A549 (cell line): ENCODE measurements at regions not wholly inside any gene's neighbourhood (a gene's known extent, or its start where the extent isn't known, plus 50 kb on each side); places are given as distances from the start of the nearest gene placed in this dataset.

ENCODE experiments used
- CHD2 ChIP-seq: fragments of 150-350 bp; IDR thresholded peaks from 2 replicates; pipeline ENCODE4 v1.6.1; 2014; ENCODE audit warnings: low read length; ENCODE audit not compliant: partially characterized antibody
- EP300 ChIP-seq, 2 experiments: fragments of >200 bp; sonication (Bioruptor Twin); formaldehyde crosslinking; IDR thresholded peaks; 2 replicates in 1 of 2; 3 replicates in 1 of 2; pipeline ENCODE4 v1.6.1; 2016 to 2017
- JUN ChIP-seq, 2 experiments: fragments of >200 bp; sonication (Bioruptor Twin); formaldehyde crosslinking; IDR thresholded peaks; 2 replicates in 1 of 2; 3 replicates in 1 of 2; pipeline ENCODE4 v1.6.1; 2016 to 2017
- NFE2L2 ChIP-seq: fragments of 150-350 bp; conservative IDR thresholded peaks from 2 replicates; pipeline ENCODE4 v1.6.1; 2014; ENCODE audit warnings: low read length
- POLR2A ChIP-seq: IDR thresholded peaks from 2 replicates; pipeline ENCODE4 v1.6.1; 2012; ENCODE audit warnings: mild to moderate bottlenecking, low read length
- RARB ChIP-seq: fragments of 250-450 bp; sonication (Bioruptor Pico); IDR thresholded peaks from 2 replicates; pipeline ENCODE4 v1.8.0; 2021; ENCODE audit warnings: mild to moderate bottlenecking, moderate library complexity
- TF ChIP-seq, protein P1 (sequence below): fragments of >200 bp; sonication (Bioruptor Twin); formaldehyde crosslinking; IDR thresholded peaks from 3 replicates; pipeline ENCODE4 v1.5.1; 2016
- TF ChIP-seq, protein P2 (sequence below): IDR thresholded peaks from 2 replicates; pipeline ENCODE4 v1.6.1; 2012
- TF ChIP-seq, protein P3 (sequence below): fragments of 250-450 bp; sonication (Bioruptor Pico); IDR thresholded peaks from 2 replicates; pipeline ENCODE4 v1.5.0; 2021; ENCODE audit warnings: mild to moderate bottlenecking, moderate library complexity, borderline replicate concordance

DNA sequence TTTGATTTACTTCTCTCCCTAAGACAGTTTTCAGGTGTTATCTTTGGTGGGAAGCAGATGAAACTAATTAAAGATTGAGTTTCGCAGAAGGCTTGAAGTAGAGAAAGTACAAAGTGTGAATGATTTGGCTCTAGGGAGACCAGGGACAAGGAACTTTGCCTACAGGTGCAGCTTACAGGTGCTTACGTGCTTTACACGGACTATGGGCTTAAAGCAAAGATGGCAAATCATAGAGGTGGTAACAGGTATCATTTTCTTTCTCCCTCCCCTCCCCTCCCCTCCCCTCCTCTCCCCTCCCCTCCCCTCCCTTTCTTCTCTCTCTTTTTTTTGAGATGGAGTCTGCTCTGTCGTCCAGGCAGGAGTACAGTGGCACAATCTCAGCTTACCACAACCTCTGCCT, 136.3 kb downstream of the SLC35B3 start:
- TF ChIP-seq, protein P1, sequence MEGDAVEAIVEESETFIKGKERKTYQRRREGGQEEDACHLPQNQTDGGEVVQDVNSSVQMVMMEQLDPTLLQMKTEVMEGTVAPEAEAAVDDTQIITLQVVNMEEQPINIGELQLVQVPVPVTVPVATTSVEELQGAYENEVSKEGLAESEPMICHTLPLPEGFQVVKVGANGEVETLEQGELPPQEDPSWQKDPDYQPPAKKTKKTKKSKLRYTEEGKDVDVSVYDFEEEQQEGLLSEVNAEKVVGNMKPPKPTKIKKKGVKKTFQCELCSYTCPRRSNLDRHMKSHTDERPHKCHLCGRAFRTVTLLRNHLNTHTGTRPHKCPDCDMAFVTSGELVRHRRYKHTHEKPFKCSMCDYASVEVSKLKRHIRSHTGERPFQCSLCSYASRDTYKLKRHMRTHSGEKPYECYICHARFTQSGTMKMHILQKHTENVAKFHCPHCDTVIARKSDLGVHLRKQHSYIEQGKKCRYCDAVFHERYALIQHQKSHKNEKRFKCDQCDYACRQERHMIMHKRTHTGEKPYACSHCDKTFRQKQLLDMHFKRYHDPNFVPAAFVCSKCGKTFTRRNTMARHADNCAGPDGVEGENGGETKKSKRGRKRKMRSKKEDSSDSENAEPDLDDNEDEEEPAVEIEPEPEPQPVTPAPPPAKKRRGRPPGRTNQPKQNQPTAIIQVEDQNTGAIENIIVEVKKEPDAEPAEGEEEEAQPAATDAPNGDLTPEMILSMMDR = no peak
- TF ChIP-seq JUN (IDR thresholded peaks at IDR 0.05) (no peak), RARB (CRISPR knock-in tag) (no peak), EP300 (IDR thresholded peaks at IDR 0.05) (no peak), POLR2A (no peak), CHD2 (no peak), NFE2L2 (no peak)
- TF ChIP-seq, protein P2, sequence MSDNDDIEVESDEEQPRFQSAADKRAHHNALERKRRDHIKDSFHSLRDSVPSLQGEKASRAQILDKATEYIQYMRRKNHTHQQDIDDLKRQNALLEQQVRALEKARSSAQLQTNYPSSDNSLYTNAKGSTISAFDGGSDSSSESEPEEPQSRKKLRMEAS = no peak
- TF ChIP-seq, protein P3, sequence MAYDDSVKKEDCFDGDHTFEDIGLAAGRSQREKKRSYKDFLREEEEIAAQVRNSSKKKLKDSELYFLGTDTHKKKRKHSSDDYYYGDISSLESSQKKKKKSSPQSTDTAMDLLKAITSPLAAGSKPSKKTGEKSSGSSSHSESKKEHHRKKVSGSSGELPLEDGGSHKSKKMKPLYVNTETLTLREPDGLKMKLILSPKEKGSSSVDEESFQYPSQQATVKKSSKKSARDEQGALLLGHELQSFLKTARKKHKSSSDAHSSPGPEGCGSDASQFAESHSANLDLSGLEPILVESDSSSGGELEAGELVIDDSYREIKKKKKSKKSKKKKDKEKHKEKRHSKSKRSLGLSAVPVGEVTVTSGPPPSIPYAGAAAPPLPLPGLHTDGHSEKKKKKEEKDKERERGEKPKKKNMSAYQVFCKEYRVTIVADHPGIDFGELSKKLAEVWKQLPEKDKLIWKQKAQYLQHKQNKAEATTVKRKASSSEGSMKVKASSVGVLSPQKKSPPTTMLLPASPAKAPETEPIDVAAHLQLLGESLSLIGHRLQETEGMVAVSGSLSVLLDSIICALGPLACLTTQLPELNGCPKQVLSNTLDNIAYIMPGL (CRISPR knock-in tag) = no peak
